IMR-90 (cell line): ENCODE measurements at regions not wholly inside any gene's neighbourhood (a gene's known extent, or its start where the extent isn't known, plus 50 kb on each side); places are given as distances from the start of the nearest gene placed in this dataset.

Experiments
- ATAC-seq: fragments of 200-7000 bp; cut with Tn5 transposase; 2 replicates; pipeline ENCODE4 v1.9.1; 2020; ENCODE audit warnings: low read depth, mild to moderate bottlenecking, moderate library complexity
- BruUV-seq: library from RNA; stranded (reverse); fragments of 400-500 nt; replicated peaks from 2 replicates; lab custom pipeline; 2021; lab: Mats Ljungman, UMichigan
- CTCF ChIA-PET: fragments of 300-600 bp; formaldehyde crosslinking; extraction: SDS; loops from one replicate; lab custom pipeline; 2021; ENCODE audit warnings: antibody characterized with exemption; lab: Yijun Ruan, JAX
- POLR2A ChIA-PET: fragments of 300-600 bp; sonication (Branson Sonifier 250); formaldehyde crosslinking; loops from one replicate; lab custom pipeline; 2022; ENCODE audit warnings: antibody characterized with exemption; ENCODE audit not compliant: unreplicated experiment; lab: Charles Lee
- DNase-seq: peaks from one replicate; pipeline ENCODE4 v3.0.0; 2013
- H2AFZ ChIP-seq: replicated peaks from 2 replicates; pipeline ENCODE3; 2013; ENCODE audit warnings: low read length, mild to moderate bottlenecking; ENCODE audit not compliant: poor library complexity
- H2AK5ac ChIP-seq: 2 replicates; pipeline ENCODE4 v1.6.1; 2013; ENCODE audit warnings: low read depth, low read length, inconsistent platforms
- H2AK9ac ChIP-seq: replicated peaks from 2 replicates; pipeline ENCODE3; 2013; ENCODE audit warnings: mild to moderate bottlenecking, low read depth, low read length, moderate library complexity; ENCODE audit not compliant: poor library complexity
- H2BK120ac ChIP-seq: 2 replicates; pipeline ENCODE4 v1.6.1; 2013; ENCODE audit warnings: low read depth, low read length, inconsistent platforms
- H2BK15ac ChIP-seq: 3 replicates; pipeline ENCODE4 v1.6.1; 2013; ENCODE audit warnings: low read depth, low read length, inconsistent platforms
- H2BK20ac ChIP-seq: 2 replicates; pipeline ENCODE4 v1.6.1; 2013; ENCODE audit warnings: low read depth, mild to moderate bottlenecking, inconsistent platforms, low read length, moderate library complexity
- H2BK5ac ChIP-seq: 2 replicates; pipeline ENCODE4 v1.6.1; 2013; ENCODE audit warnings: mild to moderate bottlenecking, low read depth, low read length, inconsistent platforms; ENCODE audit not compliant: poor library complexity, severe bottlenecking
- H3K14ac ChIP-seq: replicated peaks from 2 replicates; pipeline ENCODE4 v1.6.1; 2013; ENCODE audit warnings: low read depth, low read length, inconsistent platforms
- H3K18ac ChIP-seq: 2 replicates; pipeline ENCODE4 v1.6.1; 2013; ENCODE audit warnings: low read depth, low read length, control low read depth
- H3K23ac ChIP-seq: 2 replicates; pipeline ENCODE4 v1.6.1; 2013; ENCODE audit warnings: low read depth, low read length, inconsistent platforms
- H3K27ac ChIP-seq: 2 replicates; pipeline ENCODE4 v1.5.1; 2013; ENCODE audit warnings: mild to moderate bottlenecking, control low read depth, low read length; ENCODE audit not compliant: insufficient read depth
- H3K27me3 ChIP-seq: 2 replicates; pipeline ENCODE4 v1.6.1; 2013; ENCODE audit warnings: low read length; ENCODE audit not compliant: control insufficient read depth, insufficient read depth
- H3K36me3 ChIP-seq: 2 replicates; pipeline ENCODE4 v1.6.1; 2013; ENCODE audit warnings: low read length, mixed read lengths; ENCODE audit not compliant: control insufficient read depth, insufficient read depth
- H3K4ac ChIP-seq: 2 replicates; pipeline ENCODE4 v1.6.1; 2013; ENCODE audit warnings: low read depth, low read length, inconsistent platforms
- H3K4me1 ChIP-seq: 2 replicates; pipeline ENCODE4 v1.6.1; 2013; ENCODE audit warnings: low read length, mixed read lengths; ENCODE audit not compliant: control insufficient read depth, insufficient read depth
- H3K4me2 ChIP-seq: 2 replicates; pipeline ENCODE4 v1.6.1; 2013; ENCODE audit warnings: low read depth, mild to moderate bottlenecking, control low read depth, low read length, moderate library complexity
- H3K4me3 ChIP-seq: 2 replicates; pipeline ENCODE4 v1.5.1; 2013; ENCODE audit warnings: low read depth, mild to moderate bottlenecking, control low read depth, low read length, moderate library complexity; ENCODE audit not compliant: insufficient read depth
- H3K56ac ChIP-seq: 2 replicates; pipeline ENCODE4 v1.6.1; 2013; ENCODE audit warnings: low read length, inconsistent platforms; ENCODE audit not compliant: insufficient read depth; ENCODE audit errors: extremely low read depth
- H3K79me1 ChIP-seq, 2 experiments: 2 replicates each; pipeline ENCODE4 v1.6.1; 2013; ENCODE audit warnings: low read length in 2 of 2, inconsistent platforms in 1 of 2, low read depth in 1 of 2
- H3K9ac ChIP-seq: 2 replicates; pipeline ENCODE4 v1.6.1; 2013; ENCODE audit warnings: low read depth, low read length, control low read depth
- H3K9me1 ChIP-seq: 2 replicates; pipeline ENCODE4 v1.6.1; 2013; ENCODE audit warnings: low read length, inconsistent platforms; ENCODE audit not compliant: insufficient read depth
- H3K9me3 ChIP-seq: 2 replicates; pipeline ENCODE4 v1.6.1; 2013; ENCODE audit warnings: low read length; ENCODE audit not compliant: control insufficient read depth, insufficient read depth
- H4K20me1 ChIP-seq: 2 replicates; pipeline ENCODE4 v1.6.1; 2013; ENCODE audit warnings: low read length, inconsistent platforms; ENCODE audit not compliant: insufficient read depth
- H4K5ac ChIP-seq: 2 replicates; pipeline ENCODE4 v1.6.1; 2013; ENCODE audit warnings: mild to moderate bottlenecking, low read depth, low read length, control low read depth
- H4K8ac ChIP-seq, 2 experiments: 2 replicates each; pipeline ENCODE4 v1.6.1; 2013; ENCODE audit warnings: low read depth in 2 of 2, low read length in 2 of 2, control low read depth in 1 of 2, inconsistent platforms in 1 of 2
- H4K91ac ChIP-seq: 2 replicates; pipeline ENCODE4 v1.6.1; 2013; ENCODE audit warnings: low read depth, low read length, inconsistent platforms; ENCODE audit not compliant: insufficient read depth
- BHLHE40 ChIP-seq: fragments of 150-350 bp; IDR thresholded peaks from 2 replicates; pipeline ENCODE4 v1.6.1; 2016; ENCODE audit warnings: mild to moderate bottlenecking, low read depth, low read length
- CEBPB ChIP-seq: IDR thresholded peaks from 2 replicates; pipeline ENCODE4 v1.6.1; 2012; ENCODE audit warnings: low read depth, low read length, improper control_type of control experiment
- CHD1 ChIP-seq: IDR thresholded peaks from 2 replicates; pipeline ENCODE4 v1.6.1; 2012; ENCODE audit warnings: low read depth, low read length, improper control_type of control experiment
- FOS ChIP-seq: fragments of 150-350 bp; IDR thresholded peaks from 2 replicates; pipeline ENCODE4 v1.6.1; 2016; ENCODE audit warnings: low read depth, low read length
- MAFK ChIP-seq: IDR thresholded peaks from 2 replicates; pipeline ENCODE4 v1.6.1; 2012; ENCODE audit warnings: low read depth, low read length, improper control_type of control experiment
- MAZ ChIP-seq: IDR thresholded peaks from 2 replicates; pipeline ENCODE4 v1.6.1; 2012; ENCODE audit warnings: low read depth, mild to moderate bottlenecking, low read length, improper control_type of control experiment, moderate library complexity, borderline replicate concordance
- MXI1 ChIP-seq: IDR thresholded peaks from 2 replicates; pipeline ENCODE4 v1.6.1; 2012; ENCODE audit warnings: low read depth, mild to moderate bottlenecking, low read length, moderate library complexity, borderline replicate concordance
- NFE2L2 ChIP-seq: fragments of 150-350 bp; IDR thresholded peaks from 2 replicates; pipeline ENCODE4 v1.6.1; 2016; ENCODE audit warnings: low read depth, mild to moderate bottlenecking, low read length
- POLR2A ChIP-seq: IDR thresholded peaks from 2 replicates; pipeline ENCODE4 v1.6.1; 2012; ENCODE audit warnings: mild to moderate bottlenecking, low read depth, low read length
- RAD21 ChIP-seq: IDR thresholded peaks from 2 replicates; pipeline ENCODE4 v1.6.1; 2012; ENCODE audit warnings: low read length, improper control_type of control experiment
- RCOR1 ChIP-seq: IDR thresholded peaks from 2 replicates; pipeline ENCODE4 v1.6.1; 2012; ENCODE audit warnings: mild to moderate bottlenecking, low read length, improper control_type of control experiment; ENCODE audit not compliant: insufficient replicate concordance
- RFX5 ChIP-seq: IDR thresholded peaks from 2 replicates; pipeline ENCODE4 v1.8.0; 2012; ENCODE audit warnings: low read depth, mild to moderate bottlenecking, low read length, moderate library complexity
- SMC3 ChIP-seq: fragments of 150-350 bp; IDR thresholded peaks from 2 replicates; pipeline ENCODE4 v1.6.1; 2016; ENCODE audit warnings: low read depth, mild to moderate bottlenecking, antibody characterized with exemption, low read length, moderate library complexity
- WGBS, 2 experiments: methylation state at CpG; one replicate each; pipeline versions ENCODE4 v1.1.5 to v1.1.7; 2013; ENCODE audit warnings: missing lambda C conversion rate in 2 of 2; ENCODE audit not compliant: insufficient read length in 1 of 2; ENCODE audit errors: extremely low coverage in 2 of 2; 5-methylcytosine and 5-hydroxymethylcytosine counted together
- dilution Hi-C: fragments of 300-500 bp; cut with HindIII; formaldehyde crosslinking; loops from one replicate; pipeline ENCODE4 v1.14.3; 2018; ENCODE audit warnings: low sequenced_read_pairs; ENCODE audit not compliant: unreplicated experiment
- in situ Hi-C: fragments of 300-500 bp; cut with MboI; formaldehyde crosslinking; loops from 3 replicates; pipeline ENCODE4 v1.14.3; 2019; ENCODE audit warnings: low sequenced_read_pairs, inconsistent platforms, mixed read lengths
- intact Hi-C: fragments of 100-400 bp; cut with micrococcal nuclease; formaldehyde crosslinking; loops from 2 replicates; pipeline ENCODE4 v1.10.0; 2022
- TF ChIP-seq, protein P1 (sequence below): fragments of 150-350 bp; IDR thresholded peaks from 2 replicates; pipeline ENCODE4 v1.6.1; 2017; ENCODE audit warnings: mild to moderate bottlenecking, antibody characterized with exemption, low read length, low read depth
- TF ChIP-seq, protein P2 (sequence below): fragments of 150-350 bp; IDR thresholded peaks from 2 replicates; pipeline ENCODE4 v1.6.1; 2016; ENCODE audit warnings: low read depth, mild to moderate bottlenecking, low read length, moderate library complexity, borderline replicate concordance

DNA sequence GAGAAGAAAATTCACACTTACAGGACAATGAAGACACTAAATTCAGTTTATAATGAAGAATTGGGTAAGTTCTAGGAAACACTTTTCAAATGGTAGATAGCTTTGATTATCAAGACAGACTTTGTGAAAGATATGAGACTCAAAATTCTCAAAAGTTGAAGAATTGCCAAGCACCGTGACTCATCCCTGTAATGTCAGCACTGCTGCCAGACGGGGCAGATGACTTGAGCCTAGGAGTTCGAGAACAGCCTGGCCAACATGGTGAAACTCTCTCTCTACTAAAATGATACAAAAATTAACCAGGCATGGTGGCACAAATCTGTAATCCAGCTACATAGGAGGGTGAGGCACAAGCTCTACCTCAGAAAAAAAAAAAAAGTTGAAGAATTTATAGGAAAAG lies 1820.1 kb upstream of the LRRTM1 start:
- no peaks in the 10 kb centered on the region for H3K27me3 ChIP-seq
- no peak overlapping the region for H2BK5ac ChIP-seq
- H4K8ac ChIP-seq, result no peak overlapping the region
- H2AFZ ChIP-seq, result no peak overlapping the region
- H3K9me1 ChIP-seq, result no peaks in the 10 kb centered on the region
- H3K27ac ChIP-seq, result no peak overlapping the region
- no peak for TF ChIP-seq MAFK
- no peak for TF ChIP-seq MXI1
- TF ChIP-seq RFX5, result no peak
- no peak for TF ChIP-seq CHD1
- no peak for TF ChIP-seq POLR2A
- TF ChIP-seq SMC3, result no peak
- no peak for TF ChIP-seq MAZ
- TF ChIP-seq, protein P1, sequence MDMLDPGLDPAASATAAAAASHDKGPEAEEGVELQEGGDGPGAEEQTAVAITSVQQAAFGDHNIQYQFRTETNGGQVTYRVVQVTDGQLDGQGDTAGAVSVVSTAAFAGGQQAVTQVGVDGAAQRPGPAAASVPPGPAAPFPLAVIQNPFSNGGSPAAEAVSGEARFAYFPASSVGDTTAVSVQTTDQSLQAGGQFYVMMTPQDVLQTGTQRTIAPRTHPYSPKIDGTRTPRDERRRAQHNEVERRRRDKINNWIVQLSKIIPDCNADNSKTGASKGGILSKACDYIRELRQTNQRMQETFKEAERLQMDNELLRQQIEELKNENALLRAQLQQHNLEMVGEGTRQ, result no peak
- TF ChIP-seq, protein P2, sequence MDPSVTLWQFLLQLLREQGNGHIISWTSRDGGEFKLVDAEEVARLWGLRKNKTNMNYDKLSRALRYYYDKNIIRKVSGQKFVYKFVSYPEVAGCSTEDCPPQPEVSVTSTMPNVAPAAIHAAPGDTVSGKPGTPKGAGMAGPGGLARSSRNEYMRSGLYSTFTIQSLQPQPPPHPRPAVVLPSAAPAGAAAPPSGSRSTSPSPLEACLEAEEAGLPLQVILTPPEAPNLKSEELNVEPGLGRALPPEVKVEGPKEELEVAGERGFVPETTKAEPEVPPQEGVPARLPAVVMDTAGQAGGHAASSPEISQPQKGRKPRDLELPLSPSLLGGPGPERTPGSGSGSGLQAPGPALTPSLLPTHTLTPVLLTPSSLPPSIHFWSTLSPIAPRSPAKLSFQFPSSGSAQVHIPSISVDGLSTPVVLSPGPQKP, result no peak
- no peak for TF ChIP-seq RAD21
- no peak for TF ChIP-seq RCOR1
- TF ChIP-seq FOS, result no peak
- no peak for TF ChIP-seq CEBPB
- TF ChIP-seq BHLHE40, result no peak
- no peak for TF ChIP-seq NFE2L2
- dilution Hi-C loops (no loop called here), intact Hi-C loops (no loop called here), in situ Hi-C loops (no loop called here)
- H3K4me1 ChIP-seq, result no peaks in the 10 kb centered on the region
- H4K91ac ChIP-seq, result no peak overlapping the region
- peaks cover 8% of the 10 kb centered on the region for H3K9me3 ChIP-seq
- H2BK20ac ChIP-seq, result no peak overlapping the region
- no peak overlapping the region for H3K18ac ChIP-seq
- WGBS, 2 experiments, result 80% methylated on average over 1 of the region's 3 CpGs; no CpG with 5 or more reads in 1 of the 2 experiments
- BruUV-seq, result no TSS peak
- no peak overlapping the region for H3K56ac ChIP-seq
- H4K5ac ChIP-seq, result no peak overlapping the region
- H3K79me1 ChIP-seq, result no peaks in the 10 kb centered on the region
- no peak overlapping the region for H3K14ac ChIP-seq
- DNase-seq (no peak), ATAC-seq (no peak)
- POLR2A ChIA-PET, result no interaction called here
- no peaks in the 10 kb centered on the region for H4K20me1 ChIP-seq
- H3K23ac ChIP-seq, result no peak overlapping the region
- CTCF ChIA-PET, result no interaction called here
- no peak overlapping the region for H2AK9ac ChIP-seq
- no peak overlapping the region for H3K4ac ChIP-seq
- H2BK15ac ChIP-seq, result no peak overlapping the region
- H2BK120ac ChIP-seq, result no peak overlapping the region
- no peaks in the 10 kb centered on the region for H3K36me3 ChIP-seq
- H3K4me2 ChIP-seq, result no peak overlapping the region
- no peak overlapping the region for H2AK5ac ChIP-seq
- H3K9ac ChIP-seq, result no peak overlapping the region
- no peak overlapping the region for H3K4me3 ChIP-seq
